SK-N-SH (cell line): ENCODE measurements at regions not wholly inside any gene's neighbourhood (a gene's known extent, or its start where the extent isn't known, plus 50 kb on each side); places are given as distances from the start of the nearest gene placed in this dataset.

Experiments
- CTCF ChIA-PET: fragments of 300-600, 350-600 bp; formaldehyde crosslinking; extraction: SDS; loops from one replicate; lab custom pipeline; 2021; lab: Yijun Ruan, JAX
- POLR2A ChIA-PET: fragments of 350-600 bp; sonication (Branson Sonifier 250); formaldehyde crosslinking; extraction: SDS; loops from one replicate; lab custom pipeline; 2020; ENCODE audit warnings: antibody characterized with exemption, inconsistent platforms; lab: Yijun Ruan, JAX
- DNase-seq: peaks from one replicate; pipeline ENCODE4 v3.0.0; 2012
- H2AFZ ChIP-seq: fragments of 200-600 bp; sonication (generic); 2 replicates; pipeline ENCODE4 v1.8.1; 2016; ENCODE audit warnings: antibody characterized with exemption, mild to moderate bottlenecking, low read depth
- H3F3A ChIP-seq: fragments of 200-600 bp; sonication (generic); replicated peaks from 2 replicates; pipeline ENCODE3; 2016; ENCODE audit warnings: antibody characterized with exemption, mild to moderate bottlenecking; ENCODE audit not compliant: insufficient read depth
- H3K27ac ChIP-seq, 2 experiments: fragments of 200-500 bp in 1 of 2; fragments of 200-600 bp in 1 of 2; sonication (Bioruptor generic) in 1 of 2; sonication (generic), shearing (Covaris generic) in 1 of 2; 2 replicates each; pipeline versions ENCODE4 v1.5.1 to v1.6.1; 2014 to 2016; ENCODE audit warnings: low read depth in 2 of 2, inconsistent platforms in 1 of 2, low read length in 1 of 2, mild to moderate bottlenecking in 1 of 2, mixed read lengths in 1 of 2
- H3K27me3 ChIP-seq: fragments of 200-600 bp; sonication (generic), shearing (Covaris generic); 2 replicates; pipeline ENCODE4 v1.6.1; 2016; ENCODE audit warnings: mixed run types; ENCODE audit not compliant: insufficient read depth
- H3K36me3 ChIP-seq, 2 experiments: fragments of 200-500 bp in 1 of 2; fragments of 200-600 bp in 1 of 2; sonication (Bioruptor generic) in 1 of 2; sonication (generic) in 1 of 2; replicated peaks in 1 of 2; 2 replicates each; pipeline versions ENCODE3 to v1.5.1; 2014 to 2016; ENCODE audit warnings: low read length in 1 of 2, mild to moderate bottlenecking in 1 of 2; ENCODE audit not compliant: insufficient read depth in 2 of 2, control insufficient read depth in 1 of 2
- H3K4me1 ChIP-seq, 2 experiments: fragments of 200-500 bp in 1 of 2; fragments of 200-600 bp in 1 of 2; sonication (Bioruptor generic) in 1 of 2; sonication (generic), shearing (Covaris generic) in 1 of 2; 2 replicates each; pipeline versions ENCODE4 v1.5.1 to v1.6.1; 2014 to 2016; ENCODE audit warnings: low read depth in 1 of 2, low read length in 1 of 2, mixed run types in 1 of 2; ENCODE audit not compliant: insufficient read depth in 2 of 2, control insufficient read depth in 1 of 2
- H3K4me2 ChIP-seq: fragments of 200-600 bp; sonication (generic), shearing (Covaris generic); 2 replicates; pipeline ENCODE4 v1.6.1; 2017; ENCODE audit warnings: mixed run types
- H3K4me3 ChIP-seq, 2 experiments: fragments of 200-500 bp in 1 of 2; fragments of 200-600 bp in 1 of 2; sonication (Bioruptor generic) in 1 of 2; sonication (generic), shearing (Covaris generic) in 1 of 2; 2 replicates each; pipeline versions ENCODE4 v1.5.1 to v1.8.1; 2014 to 2016; ENCODE audit warnings: low read depth in 2 of 2, inconsistent platforms in 1 of 2, low read length in 1 of 2, mild to moderate bottlenecking in 1 of 2, mixed read lengths in 1 of 2, moderate library complexity in 1 of 2
- H3K79me2 ChIP-seq: fragments of 200-600 bp; sonication (generic); 2 replicates; pipeline ENCODE4 v1.8.1; 2017; ENCODE audit warnings: mild to moderate bottlenecking; ENCODE audit not compliant: insufficient read depth
- H3K9ac ChIP-seq: fragments of 200-600 bp; sonication (generic); 2 replicates; pipeline ENCODE4 v1.6.1; 2017; ENCODE audit warnings: mixed run types
- H3K9me2 ChIP-seq: fragments of 200-600 bp; sonication (generic); 2 replicates; pipeline ENCODE4 v1.6.1; 2017; ENCODE audit warnings: mixed run types
- H3K9me3 ChIP-seq: fragments of 200-600 bp; sonication (generic); 2 replicates; pipeline ENCODE4 v1.6.1; 2017; ENCODE audit warnings: mixed run types, mild to moderate bottlenecking, moderate library complexity
- H4K20me1 ChIP-seq: fragments of 200-600 bp; sonication (generic); 2 replicates; pipeline ENCODE4 v1.6.1; 2017; ENCODE audit warnings: mild to moderate bottlenecking, mixed run types; ENCODE audit not compliant: insufficient read depth
- CTCF ChIP-seq: fragments of 200-600 bp; sonication (generic); IDR thresholded peaks from 2 replicates; pipeline ENCODE4 v1.6.1; 2017; ENCODE audit warnings: antibody characterized with exemption, mild to moderate bottlenecking, moderate library complexity
- EZH2phosphoT487 ChIP-seq: fragments of 200-600 bp; sonication (generic); IDR thresholded peaks from 2 replicates; pipeline ENCODE4 v1.6.1; 2017; ENCODE audit warnings: low read depth, mixed run types, mild to moderate bottlenecking, antibody characterized with exemption, moderate library complexity, borderline replicate concordance
- GATA2 ChIP-seq: sonication (generic); formaldehyde crosslinking; IDR thresholded peaks from 2 replicates; pipeline ENCODE4 v1.5.0; 2020; ENCODE audit warnings: mild to moderate bottlenecking, missing genetic modification reagents
- MAX ChIP-seq: IDR thresholded peaks from 2 replicates; pipeline ENCODE4 v1.4.0; 2012; ENCODE audit warnings: low read depth
- NRF1 ChIP-seq: IDR thresholded peaks from 2 replicates; pipeline ENCODE4 v1.6.1; 2012; ENCODE audit warnings: low read depth, mild to moderate bottlenecking, low read length
- RCOR1 ChIP-seq: fragments of 150-350 bp; IDR thresholded peaks from 2 replicates; pipeline ENCODE4 v1.6.1; 2017; ENCODE audit warnings: antibody characterized with exemption, low read length
- SIN3A ChIP-seq: IDR thresholded peaks from 2 replicates; pipeline ENCODE4 v1.6.1; 2012; ENCODE audit warnings: low read depth, mild to moderate bottlenecking, low read length, moderate library complexity, borderline replicate concordance
- USF2 ChIP-seq: fragments of 150-350 bp; IDR thresholded peaks from 2 replicates; pipeline ENCODE4 v1.6.1; 2017; ENCODE audit warnings: antibody characterized with exemption, low read length, low read depth, borderline replicate concordance
- WGBS: methylation state at CpG from one replicate; pipeline ENCODE4 v1.1.6; 2017; ENCODE audit warnings: low lambda C conversion rate; 5-methylcytosine and 5-hydroxymethylcytosine counted together

DNA sequence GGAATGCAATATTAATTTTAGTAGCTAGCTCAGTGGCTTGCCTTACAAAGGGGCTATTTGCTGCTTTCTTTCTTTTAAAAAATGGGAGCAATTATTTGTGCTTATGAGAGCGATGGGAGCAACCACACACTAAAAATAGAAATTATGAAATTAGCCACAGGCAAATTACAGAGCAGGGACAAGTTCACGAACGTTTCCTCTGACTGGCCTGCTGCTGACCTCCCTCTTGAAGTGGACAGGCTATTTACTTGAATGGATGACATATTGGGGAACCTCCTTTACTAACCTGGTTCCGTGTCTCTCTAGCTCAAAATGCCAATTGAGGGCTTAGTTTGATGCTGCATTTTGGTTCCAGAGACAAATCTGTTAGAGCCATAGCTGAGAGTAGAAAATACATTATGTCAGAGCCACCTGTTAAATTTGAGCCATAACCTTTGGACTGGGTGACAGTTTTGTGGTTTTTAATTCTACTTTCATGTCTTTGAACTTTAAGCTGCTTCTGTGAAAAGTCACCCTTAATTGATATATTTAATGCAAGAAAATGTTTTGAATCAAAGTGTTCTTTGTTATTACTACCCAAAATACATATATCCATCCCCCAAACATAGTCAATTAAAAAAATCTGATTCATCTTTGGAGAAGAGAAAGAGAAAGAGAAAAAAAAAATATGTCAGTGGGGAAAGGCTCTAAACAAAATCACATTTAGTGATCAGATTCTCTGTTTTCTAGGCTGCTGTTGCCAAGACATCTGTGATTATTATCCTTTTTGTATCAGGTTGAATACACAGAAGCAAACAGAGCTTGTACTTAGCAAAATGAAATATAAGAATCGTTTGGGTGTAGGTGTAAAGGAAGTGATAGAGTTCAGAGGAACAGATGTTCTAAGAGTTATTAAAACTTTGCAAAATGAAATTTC lies 351.9 kb downstream of the ADGRL2 start (continued):
- no peak for TF ChIP-seq CTCF
- TF ChIP-seq RCOR1, result no peak
- TF ChIP-seq EZH2phosphoT487, result no peak
- TF ChIP-seq MAX, result no peak
- no peak for TF ChIP-seq SIN3A

DNA sequence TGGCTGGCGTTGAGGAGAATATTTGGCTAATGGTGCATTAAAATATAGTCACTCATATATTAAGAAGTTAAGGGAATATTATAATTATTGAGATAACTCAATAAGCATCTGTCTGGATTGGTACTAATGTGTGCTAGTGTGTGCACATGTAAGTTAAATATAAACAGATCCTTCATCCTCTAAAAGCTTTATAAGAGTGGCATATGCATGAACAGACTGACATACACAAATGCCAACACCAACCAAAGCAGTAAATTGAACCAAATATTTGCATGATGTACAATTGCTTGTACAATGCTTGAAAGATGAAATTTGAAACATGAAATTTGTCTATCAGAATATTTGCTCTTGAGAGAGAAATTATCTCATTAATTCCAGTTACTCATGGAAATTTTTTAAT lies 344.9 kb downstream of the ADGRL2 start:
- POLR2A ChIA-PET, result no interaction called here

DNA sequence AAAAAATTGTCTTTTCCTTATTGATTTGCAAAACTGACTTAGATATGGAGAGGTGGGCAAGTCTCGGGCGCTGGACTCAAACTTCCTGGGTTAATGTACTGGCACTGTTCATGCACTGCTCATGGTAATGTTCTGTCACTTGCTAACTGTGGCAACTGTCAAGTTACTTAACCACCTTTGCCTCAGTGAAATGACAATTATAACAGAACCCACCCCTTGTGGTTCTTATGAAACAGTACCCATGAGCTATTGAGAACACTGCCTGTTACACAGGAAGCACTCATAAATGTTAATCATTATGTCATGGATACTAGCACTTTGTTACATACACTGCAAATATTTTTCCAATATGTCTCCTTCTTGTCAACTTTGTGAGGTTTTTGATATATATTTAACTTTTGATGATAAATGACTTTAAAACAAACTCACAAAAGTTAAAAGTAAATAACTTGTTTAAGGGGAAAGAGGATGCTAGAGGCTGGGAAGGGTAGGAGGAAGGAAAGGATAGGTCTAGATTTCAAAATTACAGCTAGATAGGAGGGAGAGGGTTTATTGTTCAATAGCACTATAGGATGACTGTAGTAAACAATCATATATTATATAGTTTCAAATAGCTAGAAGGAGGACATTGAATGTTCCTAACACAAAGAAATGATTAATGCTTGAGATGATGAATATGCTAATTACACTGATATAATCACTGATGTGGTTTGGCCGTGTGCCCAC lies 342.5 kb downstream of the ADGRL2 start:
- Histone ChIP-seq H3K79me2 (no peaks in the 10 kb centered on the region), H3K4me3 (no peak overlapping the region), H3K36me3 (no peaks in the 10 kb centered on the region), H2AFZ (no peak overlapping the region), H3K9me2 (no peaks in the 10 kb centered on the region), H3K27me3 (no peaks in the 10 kb centered on the region; the same call in 1 of the 2 replicates), H3K4me1 (no peaks in the 10 kb centered on the region), H3K9ac (no peak overlapping the region), H3F3A (no peaks in the 10 kb centered on the region), H3K4me2 (no peak overlapping the region), H3K27ac (no peak overlapping the region), H3K9me3 (no peaks in the 10 kb centered on the region), H4K20me1 (no peaks in the 10 kb centered on the region)
- DNase-seq, result no peak
- CTCF ChIA-PET, result no interaction called here
- no peak for TF ChIP-seq MAX
- TF ChIP-seq CTCF, result no peak
- no peak for TF ChIP-seq NRF1
- no peak for TF ChIP-seq GATA2
- POLR2A ChIA-PET, result no interaction called here
- WGBS, result 67% methylated on average over 3 of the region's 3 CpGs

More for the DNA sequence above, 344.9 kb downstream of the ADGRL2 start:
- Histone ChIP-seq H3F3A (no peaks in the 10 kb centered on the region), H4K20me1 (no peaks in the 10 kb centered on the region), H3K27ac (no peak overlapping the region), H3K4me2 (no peak overlapping the region), H3K9me3 (no peaks in the 10 kb centered on the region), H3K36me3 (no peaks in the 10 kb centered on the region), H3K4me1 (no peaks in the 10 kb centered on the region), H3K79me2 (no peaks in the 10 kb centered on the region), H3K9ac (no peak overlapping the region), H3K9me2 (no peaks in the 10 kb centered on the region), H2AFZ (no peak overlapping the region), H3K27me3 (no peaks in the 10 kb centered on the region; the same call in 1 of the 2 replicates), H3K4me3 (no peak overlapping the region)
- no peak for DNase-seq
- CTCF ChIA-PET, result no interaction called here
- no peak for TF ChIP-seq USF2
- WGBS, result 49% methylated on average over 1 of the region's 1 CpG
